Psoas muscle (tissue), 7 donors: ENCODE measurements at regions not wholly inside any gene's neighbourhood (a gene's known extent, or its start where the extent isn't known, plus 50 kb on each side); places are given as distances from the start of the nearest gene placed in this dataset.

ENCODE experiments used
- ATAC-seq, 4 donors: fragments of 200-7000 bp; cut with Tn5 transposase; one replicate each; pipeline ENCODE4 v1.9.1; 2020; ENCODE audit warnings: moderate library complexity in 3 of 4, mild to moderate bottlenecking in 2 of 4
- DNase-seq, 2 donors: peaks; one replicate each; pipeline ENCODE4 v3.0.0-alpha.2; 2020
- H3K27ac ChIP-seq: fragments of 200-600 bp; one replicate; pipeline ENCODE4 v1.8.0; 2022
- H3K27me3 ChIP-seq, 3 donors: fragments of 200-600 bp in 1 of 3; one replicate each; pipeline versions ENCODE4 v1.6.1 to v1.8.0; 2013 to 2022; ENCODE audit warnings: low read length in 2 of 3, mild to moderate bottlenecking in 2 of 3, moderate library complexity in 1 of 3; ENCODE audit not compliant: insufficient read depth in 3 of 3
- H3K36me3 ChIP-seq, 2 donors: fragments of 200-600 bp in 1 of 2; one replicate each; pipeline versions ENCODE4 v1.6.1 to v1.8.0; 2013 to 2022; ENCODE audit warnings: low read depth in 1 of 2, mild to moderate bottlenecking in 1 of 2, moderate library complexity in 1 of 2; ENCODE audit not compliant: insufficient read depth in 1 of 2
- H3K4me1 ChIP-seq: fragments of 200-600 bp; one replicate; pipeline ENCODE4 v1.8.0; 2022
- H3K4me3 ChIP-seq: fragments of 200-600 bp; one replicate; pipeline ENCODE4 v1.8.0; 2022; ENCODE audit warnings: mild to moderate bottlenecking
- H3K9me3 ChIP-seq: fragments of 200-600 bp; one replicate; pipeline ENCODE4 v1.8.0; 2022
- CTCF ChIP-seq: fragments of 200-600 bp; IDR thresholded peaks from one replicate; pipeline ENCODE4 v1.8.0; 2022; ENCODE audit warnings: antibody characterized with exemption
- WGBS, 3 donors: extraction: QIAGEN DNeasy Blood & Tissue Kit; methylation state at CpG; one replicate each; pipeline versions ENCODE4 v1.1.6 to v1.1.7; 2013; 5-methylcytosine and 5-hydroxymethylcytosine counted together
- intact Hi-C, 2 donors: fragments of 100-400 bp; cut with DNase I; formaldehyde crosslinking; loops; one replicate each; pipeline versions ENCODE4 v1.11.0 to v1.14.2; 2022
- donor health status: healthy with polysubstance abuse.
- donor health status: DM: no; HTN: no; CAD: no; lungs with moderate emphysema.
- donor health status: Bipolar disorder and iron deficiency.
- donor health status: healthy.
- donor health status: DM: yes; HTN: yes; CAD: no.
- donor health status: DM: no; HTN: no; CAD: no.
- donor health status: DM: yes; HTN: yes; CAD: no.

DNA sequence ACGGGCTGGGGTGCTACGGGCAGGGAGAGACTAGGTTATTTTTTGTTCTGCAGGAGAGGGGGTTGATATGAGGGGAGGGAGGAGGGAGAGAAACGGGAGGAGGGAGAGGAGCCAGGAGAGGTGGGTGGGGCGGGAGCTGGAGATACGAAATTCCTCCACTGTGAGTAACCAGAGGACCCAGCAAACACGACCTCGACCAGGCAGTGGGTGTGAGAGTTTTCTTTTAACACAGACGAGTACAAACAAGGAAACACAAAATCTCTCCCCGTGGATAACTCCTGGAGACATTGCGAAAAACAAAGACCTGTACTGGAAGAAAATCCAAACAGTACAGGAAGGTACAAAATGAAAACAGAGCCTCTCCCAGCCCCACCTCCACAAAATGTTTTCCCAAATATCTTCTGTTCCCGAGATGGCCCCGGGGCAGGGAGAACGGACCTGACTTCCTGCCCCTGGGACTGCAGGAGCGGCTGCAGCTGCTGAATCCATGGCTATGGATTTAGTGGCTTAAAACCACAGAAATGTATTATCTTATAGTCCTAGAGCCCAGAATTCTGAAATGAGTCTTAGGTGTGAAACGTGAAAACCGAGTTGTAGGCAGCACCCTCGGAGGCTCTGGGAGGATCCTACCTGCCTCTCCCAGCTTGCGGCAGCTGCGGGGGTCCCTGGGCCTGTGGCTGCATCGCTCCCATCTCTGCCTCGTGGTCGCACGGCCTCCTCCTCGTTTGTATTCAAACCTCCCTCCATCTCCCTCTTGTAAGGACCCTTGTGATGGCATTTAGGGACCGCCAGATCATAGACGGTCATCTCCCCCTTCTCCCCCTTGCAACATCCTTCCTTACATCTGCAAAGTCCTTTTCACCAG, 82.2 kb downstream of the RIPK4 start:
- intact Hi-C loops: no loop called here
- DNase-seq: no peak

GRCh38 chr21:41683815-41684214, 83.0 kb downstream of the RIPK4 start:
- TF ChIP-seq CTCF: no peak
- intact Hi-C loops: no loop called here
- no peaks in the 10 kb centered on the region for H3K9me3 ChIP-seq
- H3K4me3 ChIP-seq: no peak overlapping the region
- H3K4me1 ChIP-seq: no peaks in the 10 kb centered on the region
- ATAC-seq (no peak), DNase-seq (no peak)
- peaks cover 0 to 11% (median 3%) of the 10 kb centered on the region in 3 donors for H3K27me3 ChIP-seq
- H3K36me3 ChIP-seq: no peaks in the 10 kb centered on the region
- H3K27ac ChIP-seq: no peak overlapping the region
- 76 to 87% (median 81%) methylated on average over 10 of the region's 10 CpGs for WGBS, 3 donors

More for the DNA sequence above, 82.2 kb downstream of the RIPK4 start:
- no peak for TF ChIP-seq CTCF
- H3K4me1 ChIP-seq: no peaks in the 10 kb centered on the region
- no peaks in the 10 kb centered on the region for H3K36me3 ChIP-seq
- no peaks in the 10 kb centered on the region for H3K9me3 ChIP-seq
- ATAC-seq: no peak
- WGBS, 3 donors: 55 to 60% (median 55%) methylated on average over 26 of the region's 26 CpGs
- H3K27me3 ChIP-seq: peaks cover 0 to 11% (median 5%) of the 10 kb centered on the region in 3 donors
- H3K27ac ChIP-seq: no peak overlapping the region
- no peak overlapping the region for H3K4me3 ChIP-seq

DNA sequence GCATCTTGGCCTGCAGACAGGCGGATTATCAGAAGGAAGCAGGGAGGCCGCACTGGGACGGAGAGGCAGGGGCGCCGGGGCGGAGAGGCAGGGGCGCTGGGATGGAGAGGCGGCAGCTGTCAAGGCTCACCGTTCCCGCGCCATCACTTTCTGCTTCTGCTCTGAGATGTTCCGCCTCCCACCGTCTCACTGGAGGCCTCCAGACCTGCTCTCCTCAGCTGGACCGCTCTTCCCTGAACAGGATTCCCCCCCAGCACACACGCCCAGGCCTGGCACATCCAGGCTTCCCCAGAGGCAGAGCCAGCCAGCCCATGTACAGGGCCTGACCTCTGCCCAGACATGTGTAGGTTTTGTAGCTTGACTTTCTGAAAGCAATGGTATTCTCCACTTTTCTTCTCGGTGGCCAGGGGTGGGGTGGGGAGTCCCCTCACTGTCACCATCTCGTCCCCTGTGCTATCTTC, 84.1 kb downstream of the RIPK4 start:
- Histone ChIP-seq H3K4me3 (no peak overlapping the region), H3K27me3 (peaks cover 0 to 12% (median 3%) of the 10 kb centered on the region in 3 donors), H3K36me3 (no peaks in the 10 kb centered on the region), H3K9me3 (no peaks in the 10 kb centered on the region), H3K27ac (no peak overlapping the region), H3K4me1 (no peaks in the 10 kb centered on the region)
- ATAC-seq (no peak), DNase-seq (no peak)
- no peak for TF ChIP-seq CTCF
- 72 to 76% (median 72%) methylated on average over 17 of the region's 17 CpGs for whole genome bisulfite sequencing, 3 donors
- intact Hi-C loops: no loop called here

DNA sequence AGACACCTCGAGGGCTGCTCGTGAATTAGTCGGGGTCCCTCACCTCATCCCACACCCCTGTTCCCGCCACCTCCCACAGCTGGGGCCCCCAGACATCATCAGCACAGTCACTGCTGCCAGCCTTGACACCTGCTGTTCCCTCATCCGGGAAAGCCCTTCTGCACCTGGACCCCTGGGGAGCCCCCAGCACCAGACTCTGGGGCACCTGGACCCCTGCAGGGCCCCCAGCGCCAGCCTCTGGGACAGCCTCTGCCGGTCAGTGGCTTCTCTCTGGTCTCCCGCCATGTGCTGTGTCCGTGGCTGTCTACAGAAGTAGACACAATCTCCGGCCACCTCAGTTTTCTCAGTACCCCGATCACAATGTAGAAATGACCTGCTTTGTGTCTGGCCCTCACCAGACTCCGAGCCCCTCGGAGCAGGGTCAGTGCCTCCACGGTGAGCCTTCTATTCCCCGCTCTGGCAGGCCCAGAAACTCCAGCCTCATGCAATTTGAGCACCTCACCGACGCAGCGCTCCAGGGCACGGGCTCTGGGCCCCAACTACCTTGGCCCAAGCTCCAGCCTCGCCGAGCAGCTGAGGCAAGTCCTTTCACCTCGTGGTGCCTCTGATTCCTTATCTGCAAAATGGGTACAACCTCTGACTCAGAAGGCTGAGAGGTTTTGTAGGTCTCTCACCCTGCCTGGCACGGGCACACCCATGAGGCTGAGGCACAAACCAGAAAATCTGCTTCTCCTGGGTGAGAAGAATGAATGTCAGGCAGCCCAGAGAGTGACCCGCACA, 84.7 kb downstream of the RIPK4 start:
- Histone ChIP-seq H3K27me3 (peaks cover 0 to 15% (median 3%) of the 10 kb centered on the region in 3 donors), H3K4me3 (no peak overlapping the region), H3K36me3 (no peaks in the 10 kb centered on the region), H3K4me1 (no peaks in the 10 kb centered on the region), H3K9me3 (no peaks in the 10 kb centered on the region), H3K27ac (no peak overlapping the region)
- ATAC-seq (no peak), DNase-seq (no peak)
- intact Hi-C loops: no loop called here
- TF ChIP-seq CTCF: no peak
- WGBS, 3 donors: 81 to 83% (median 81%) methylated on average over 24 of the region's 24 CpGs
